ENCODE measurements at regions not wholly inside any gene's neighbourhood (a gene's known extent, or its start where the extent isn't known, plus 50 kb on each side); places are given as distances from the start of the nearest gene placed in this dataset.

DNA sequence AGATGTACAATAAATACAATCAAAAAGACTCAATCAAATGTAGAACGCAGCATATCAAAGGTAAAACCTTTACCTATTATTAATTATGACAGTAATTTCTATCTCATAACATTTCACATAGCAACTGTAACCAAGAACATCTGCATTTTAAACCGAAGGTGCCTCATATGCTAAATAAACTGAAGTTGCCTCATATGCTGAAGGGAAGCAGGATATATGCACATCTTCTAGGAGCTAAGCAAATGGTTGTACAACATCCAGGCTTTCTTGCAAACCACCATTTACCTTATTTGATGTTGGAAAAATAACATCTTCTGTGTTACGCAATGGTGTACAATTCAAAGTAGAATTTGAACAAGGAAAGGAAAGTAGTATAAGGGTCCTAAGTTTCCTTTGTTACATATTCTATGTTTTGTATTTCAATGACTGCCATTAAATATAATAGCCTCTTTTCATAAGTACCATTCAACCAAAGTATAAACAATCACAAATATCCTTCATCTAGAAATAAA, 145.9 kb downstream of the SATB1 start:
- no peaks in the 10 kb centered on the region for H3K4me1 ChIP-seq (ENCODE audit: control insufficient read depth, extremely low read depth, insufficient read depth, low read length)
- no peak overlapping the region for H3K4me2 ChIP-seq (ENCODE audit: control insufficient read depth, extremely low read depth, insufficient read depth, low read depth, low read length)
- no peaks in the 10 kb centered on the region for H3K36me3 ChIP-seq (ENCODE audit: control insufficient read depth in 2 of 2, extremely low read depth in 1 of 2, insufficient read depth in 2 of 2, low read length in 2 of 2)
- H3K27ac ChIP-seq (ENCODE audit: control insufficient read depth, insufficient read depth, low read length) = no peak overlapping the region
- dilution Hi-C loops (cut with MboI; ENCODE audit: extremely low pct_ligation_motif_present, low sequenced_read_pairs) = no loop called here
- no peak overlapping the region for H3K9ac ChIP-seq (ENCODE audit: control insufficient read depth, extremely low read depth, insufficient read depth, low read length)
- H3K27me3 ChIP-seq (ENCODE audit: control insufficient read depth, extremely low read depth, insufficient read depth, low read length) = no peaks in the 10 kb centered on the region
- H3K4me3 ChIP-seq (ENCODE audit: control insufficient read depth in 2 of 3, extremely low read depth in 1 of 3, insufficient read depth in 2 of 3, low read depth in 1 of 3, low read length in 3 of 3) = no peak overlapping the region
- no peaks in the 10 kb centered on the region for H3K79me2 ChIP-seq (ENCODE audit: control insufficient read depth, insufficient read depth, low read length)
- H3K9me1 ChIP-seq (ENCODE audit: control insufficient read depth, extremely low read depth, insufficient read depth, low read length) = no peaks in the 10 kb centered on the region
- FAIRE-seq (no peak), DNase-seq (ENCODE audit: low read depth, low spot score) (no peak)
- TF ChIP-seq, protein P1, sequence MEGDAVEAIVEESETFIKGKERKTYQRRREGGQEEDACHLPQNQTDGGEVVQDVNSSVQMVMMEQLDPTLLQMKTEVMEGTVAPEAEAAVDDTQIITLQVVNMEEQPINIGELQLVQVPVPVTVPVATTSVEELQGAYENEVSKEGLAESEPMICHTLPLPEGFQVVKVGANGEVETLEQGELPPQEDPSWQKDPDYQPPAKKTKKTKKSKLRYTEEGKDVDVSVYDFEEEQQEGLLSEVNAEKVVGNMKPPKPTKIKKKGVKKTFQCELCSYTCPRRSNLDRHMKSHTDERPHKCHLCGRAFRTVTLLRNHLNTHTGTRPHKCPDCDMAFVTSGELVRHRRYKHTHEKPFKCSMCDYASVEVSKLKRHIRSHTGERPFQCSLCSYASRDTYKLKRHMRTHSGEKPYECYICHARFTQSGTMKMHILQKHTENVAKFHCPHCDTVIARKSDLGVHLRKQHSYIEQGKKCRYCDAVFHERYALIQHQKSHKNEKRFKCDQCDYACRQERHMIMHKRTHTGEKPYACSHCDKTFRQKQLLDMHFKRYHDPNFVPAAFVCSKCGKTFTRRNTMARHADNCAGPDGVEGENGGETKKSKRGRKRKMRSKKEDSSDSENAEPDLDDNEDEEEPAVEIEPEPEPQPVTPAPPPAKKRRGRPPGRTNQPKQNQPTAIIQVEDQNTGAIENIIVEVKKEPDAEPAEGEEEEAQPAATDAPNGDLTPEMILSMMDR (optimal IDR thresholded peaks at IDR 0.05 in 1 of 3, IDR thresholded peaks at IDR 0.05 in 1 of 3, conservative IDR thresholded peaks at IDR 0.05 in 1 of 3; ENCODE audit: extremely low read depth in 1 of 3, insufficient read depth in 2 of 3, low read length in 3 of 3) = no peak
- TF ChIP-seq EZH2 (IDR thresholded peaks at IDR 0.05; ENCODE audit: low read length) = no peak
- H2AFZ ChIP-seq (ENCODE audit: control insufficient read depth, low read length) = no peak overlapping the region
- H4K20me1 ChIP-seq (ENCODE audit: control insufficient read depth, extremely low read depth, insufficient read depth, low read length) = no peaks in the 10 kb centered on the region
- no peaks in the 10 kb centered on the region for H3K9me3 ChIP-seq (ENCODE audit: control insufficient read depth, low read depth, low read length)

DNA sequence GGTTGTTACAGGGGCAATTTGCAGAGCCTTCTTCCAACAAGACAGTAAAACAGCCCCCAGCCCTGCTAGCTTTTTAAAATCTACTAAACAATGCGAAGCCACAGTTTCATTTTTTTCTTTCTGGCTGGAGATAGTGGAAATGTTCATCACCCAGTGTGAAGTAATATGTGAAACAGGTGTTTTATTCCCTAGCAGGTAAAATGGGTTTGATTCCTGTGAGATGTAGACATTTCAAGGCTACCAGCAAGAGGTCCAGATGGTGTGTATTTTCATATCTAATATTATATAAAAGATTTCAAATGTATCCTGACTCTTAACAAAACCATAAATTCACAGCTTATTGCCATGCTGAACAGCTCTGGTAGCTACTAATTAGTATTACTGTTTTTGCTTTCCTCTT, 160.3 kb downstream of the SATB1 start:
- no peak overlapping the region for H3K4me3 ChIP-seq (ENCODE audit: control insufficient read depth in 2 of 3, extremely low read depth in 1 of 3, insufficient read depth in 2 of 3, low read depth in 1 of 3, low read length in 3 of 3)
- no peak overlapping the region for H3K9ac ChIP-seq (ENCODE audit: control insufficient read depth, extremely low read depth, insufficient read depth, low read length)
- dilution Hi-C loops (cut with MboI; ENCODE audit: extremely low pct_ligation_motif_present, low sequenced_read_pairs) = no loop called here
- no peaks in the 10 kb centered on the region for H4K20me1 ChIP-seq (ENCODE audit: control insufficient read depth, extremely low read depth, insufficient read depth, low read length)
- no peak overlapping the region for H3K4me2 ChIP-seq (ENCODE audit: control insufficient read depth, extremely low read depth, insufficient read depth, low read depth, low read length)
- H3K9me3 ChIP-seq (ENCODE audit: control insufficient read depth, low read depth, low read length) = no peaks in the 10 kb centered on the region
- H2AFZ ChIP-seq (ENCODE audit: control insufficient read depth, low read length) = no peak overlapping the region
- H3K9me1 ChIP-seq (ENCODE audit: control insufficient read depth, extremely low read depth, insufficient read depth, low read length) = no peaks in the 10 kb centered on the region
- no peaks in the 10 kb centered on the region for H3K27me3 ChIP-seq (ENCODE audit: control insufficient read depth, extremely low read depth, insufficient read depth, low read length)
- FAIRE-seq (no peak), DNase-seq (ENCODE audit: low read depth, low spot score) (no peak)
- TF ChIP-seq, protein P1 (optimal IDR thresholded peaks at IDR 0.05 in 1 of 3, IDR thresholded peaks at IDR 0.05 in 1 of 3, conservative IDR thresholded peaks at IDR 0.05 in 1 of 3; ENCODE audit: extremely low read depth in 1 of 3, insufficient read depth in 2 of 3, low read length in 3 of 3) = no peak
- TF ChIP-seq EZH2 (IDR thresholded peaks at IDR 0.05; ENCODE audit: low read length) = no peak
- no peaks in the 10 kb centered on the region for H3K36me3 ChIP-seq (ENCODE audit: control insufficient read depth in 2 of 2, extremely low read depth in 1 of 2, insufficient read depth in 2 of 2, low read length in 2 of 2)
- H3K79me2 ChIP-seq (ENCODE audit: control insufficient read depth, insufficient read depth, low read length) = no peaks in the 10 kb centered on the region
- no peaks in the 10 kb centered on the region for H3K4me1 ChIP-seq (ENCODE audit: control insufficient read depth, extremely low read depth, insufficient read depth, low read length)
- H3K27ac ChIP-seq (ENCODE audit: control insufficient read depth, insufficient read depth, low read length) = no peak overlapping the region
